ENCODE measurements at regions not wholly inside any gene's neighbourhood (a gene's known extent, or its start where the extent isn't known, plus 50 kb on each side); places are given as distances from the start of the nearest gene placed in this dataset.

- TF ChIP-seq GATA2 (IDR thresholded peaks at IDR 0.05; ENCODE audit: low read depth, low read length) (no peak), GATA3 (IDR thresholded peaks at IDR 0.05; ENCODE audit: low read depth, low read length) (no peak)
Observed at GRCh38 chr5:98664736-98665135, 108.7 kb upstream of the RGMB start.

- TF ChIP-seq GATA2 (IDR thresholded peaks at IDR 0.05; ENCODE audit: low read depth, low read length) (no peak), GATA3 (IDR thresholded peaks at IDR 0.05; ENCODE audit: low read depth, low read length) (no peak)
Observed at GRCh38 chr5:98679963-98680362, 93.5 kb upstream of the RGMB start.

- TF ChIP-seq GATA2 (IDR thresholded peaks at IDR 0.05; ENCODE audit: low read depth, low read length) (no peak), GATA3 (IDR thresholded peaks at IDR 0.05; ENCODE audit: low read depth, low read length) (no peak)
Observed at GRCh38 chr5:98690002-98690401, 83.5 kb upstream of the RGMB start.

- TF ChIP-seq GATA2 (IDR thresholded peaks at IDR 0.05; ENCODE audit: low read depth, low read length): no peak
- no peak for TF ChIP-seq GATA3 (IDR thresholded peaks at IDR 0.05; ENCODE audit: low read depth, low read length)
Observed at GRCh38 chr5:98694902-98695301, 78.6 kb upstream of the RGMB start.

GRCh38 chr5:98698359-98698758, 75.1 kb upstream of the RGMB start:
- TF ChIP-seq GATA3 (IDR thresholded peaks at IDR 0.05; ENCODE audit: low read depth, low read length) (no peak), GATA2 (IDR thresholded peaks at IDR 0.05; ENCODE audit: low read depth, low read length) (no peak)

GRCh38 chr5:98700730-98701129, 72.7 kb upstream of the RGMB start:
- TF ChIP-seq GATA2 (IDR thresholded peaks at IDR 0.05; ENCODE audit: low read depth, low read length) (no peak), GATA3 (IDR thresholded peaks at IDR 0.05; ENCODE audit: low read depth, low read length) (no peak)

- no peak for TF ChIP-seq GATA2 (IDR thresholded peaks at IDR 0.05; ENCODE audit: low read depth, low read length)
- no peak for TF ChIP-seq GATA3 (IDR thresholded peaks at IDR 0.05; ENCODE audit: low read depth, low read length)
Observed at GRCh38 chr5:98705841-98706240, 67.6 kb upstream of the RGMB start.

GRCh38 chr5:98709681-98710080, 63.8 kb upstream of the RGMB start:
- no peak for TF ChIP-seq GATA3 (IDR thresholded peaks at IDR 0.05; ENCODE audit: low read depth, low read length)
- no peak for TF ChIP-seq GATA2 (IDR thresholded peaks at IDR 0.05; ENCODE audit: low read depth, low read length)

- TF ChIP-seq GATA2 (IDR thresholded peaks at IDR 0.05; ENCODE audit: low read depth, low read length) (no peak), GATA3 (IDR thresholded peaks at IDR 0.05; ENCODE audit: low read depth, low read length) (no peak)
Observed at GRCh38 chr5:98713027-98713426, 60.4 kb upstream of the RGMB start.

GRCh38 chr5:98713856-98714255, 59.6 kb upstream of the RGMB start:
- TF ChIP-seq GATA3 (IDR thresholded peaks at IDR 0.05; ENCODE audit: low read depth, low read length): no peak
- TF ChIP-seq GATA2 (IDR thresholded peaks at IDR 0.05; ENCODE audit: low read depth, low read length): no peak

GRCh38 chr5:98714710-98715288, 58.7 kb upstream of the RGMB start:
- TF ChIP-seq GATA2 (IDR thresholded peaks at IDR 0.05; ENCODE audit: low read depth, low read length) (no peak), GATA3 (IDR thresholded peaks at IDR 0.05; ENCODE audit: low read depth, low read length) (no peak)

- TF ChIP-seq GATA3 (IDR thresholded peaks at IDR 0.05; ENCODE audit: low read depth, low read length) (no peak), GATA2 (IDR thresholded peaks at IDR 0.05; ENCODE audit: low read depth, low read length) (no peak)
Observed at GRCh38 chr5:98721231-98721928, 52.1 kb upstream of the RGMB start.

- no peak for TF ChIP-seq GATA2 (IDR thresholded peaks at IDR 0.05; ENCODE audit: low read depth, low read length)
- no peak for TF ChIP-seq GATA3 (IDR thresholded peaks at IDR 0.05; ENCODE audit: low read depth, low read length)
Observed at GRCh38 chr5:98722188-98722587, 51.3 kb upstream of the RGMB start.

- no peak for TF ChIP-seq GATA3 (IDR thresholded peaks at IDR 0.05; ENCODE audit: low read depth, low read length)
- no peak for TF ChIP-seq GATA2 (IDR thresholded peaks at IDR 0.05; ENCODE audit: low read depth, low read length)
Observed at GRCh38 chr5:98723061-98723460, 50.4 kb upstream of the RGMB start.

Data from SH-SY5Y (cell line).